ENCODE measurements at regions not wholly inside any gene's neighbourhood (a gene's known extent, or its start where the extent isn't known, plus 50 kb on each side); places are given as distances from the start of the nearest gene placed in this dataset.

DNA sequence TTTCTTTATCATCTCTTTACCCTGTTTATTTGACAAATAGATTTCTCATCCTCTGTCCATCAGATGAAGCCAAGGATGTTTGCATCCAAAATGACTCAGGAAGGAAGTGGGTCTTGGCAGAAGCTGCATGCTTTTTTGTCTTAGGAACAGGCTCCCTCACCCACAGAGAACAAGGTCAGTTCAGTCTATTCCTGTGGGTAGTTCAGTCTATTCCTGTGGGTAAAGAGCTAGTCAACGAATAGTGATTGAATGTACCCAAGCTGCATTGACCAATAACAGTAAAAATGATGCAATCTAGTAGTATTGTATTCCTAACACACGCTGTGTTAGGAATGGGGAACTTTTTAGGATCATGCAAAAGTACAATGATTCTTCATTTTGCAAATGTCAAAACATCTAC is 290.8 kb upstream of the TANK start:
- DNase-seq: peak in 1 of 56 donors; percentile 0

DNA sequence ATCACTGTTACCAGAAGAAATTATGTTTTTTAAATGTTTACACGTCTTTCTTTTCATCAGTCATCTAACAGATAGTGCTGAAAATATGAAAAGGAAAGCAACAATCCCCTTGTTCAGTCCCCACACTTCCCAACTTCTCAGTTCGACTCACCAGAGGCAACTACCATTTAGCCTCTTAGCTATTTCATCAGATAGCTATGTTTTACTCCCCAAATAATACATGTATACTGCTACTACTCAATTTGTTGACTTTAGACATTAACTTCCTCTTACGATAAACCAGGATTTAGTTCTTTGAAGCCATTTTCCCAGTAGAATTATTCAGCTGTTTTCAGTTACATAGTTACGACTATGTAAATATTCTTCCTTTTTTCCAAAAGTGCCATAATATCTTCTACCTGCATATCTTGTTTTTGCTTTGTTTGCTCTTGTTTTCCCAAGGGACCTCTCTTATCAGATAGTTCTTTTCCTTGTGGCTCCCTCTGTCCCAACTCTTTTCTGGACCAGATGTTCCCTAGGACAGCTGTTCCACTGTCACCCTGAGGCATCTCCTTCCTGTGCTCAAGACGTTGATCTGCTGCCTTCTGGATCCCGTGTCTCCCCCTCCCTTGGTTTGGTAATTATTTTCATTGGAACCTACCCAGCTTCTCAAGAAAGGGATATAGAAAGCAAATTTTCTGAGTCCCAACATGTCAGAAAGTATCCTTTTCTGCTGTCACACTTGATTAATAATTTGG is 289.3 kb upstream of the TANK start:
- no peak for DNase-seq

DNA sequence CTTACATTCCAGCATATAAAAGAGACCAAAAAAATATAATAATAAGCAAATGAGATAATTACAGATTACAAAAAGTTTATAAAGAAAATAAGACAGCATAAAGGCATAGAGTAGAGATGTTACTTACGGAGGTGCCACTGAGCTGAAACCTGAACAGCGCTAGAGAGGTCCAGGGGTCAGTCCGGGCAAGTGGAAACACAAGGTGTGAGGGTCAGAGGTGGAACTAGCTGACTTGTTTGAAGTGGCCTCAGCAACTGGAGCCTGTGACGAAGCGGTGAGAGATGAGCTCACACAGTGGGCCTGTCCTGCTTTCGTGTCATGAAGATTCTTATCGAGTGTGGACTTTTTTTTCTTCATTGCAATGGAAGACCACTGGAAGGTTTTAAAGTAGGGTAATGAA is 288.3 kb upstream of the TANK start:
- no peak for DNase-seq

GRCh38 chr2:160876029-160876428 is 284.2 kb upstream of the TANK start:
- no peak for DNase-seq

GRCh38 chr2:160876765-160877164 is 283.5 kb upstream of the TANK start:
- DNase-seq: no peak

DNA sequence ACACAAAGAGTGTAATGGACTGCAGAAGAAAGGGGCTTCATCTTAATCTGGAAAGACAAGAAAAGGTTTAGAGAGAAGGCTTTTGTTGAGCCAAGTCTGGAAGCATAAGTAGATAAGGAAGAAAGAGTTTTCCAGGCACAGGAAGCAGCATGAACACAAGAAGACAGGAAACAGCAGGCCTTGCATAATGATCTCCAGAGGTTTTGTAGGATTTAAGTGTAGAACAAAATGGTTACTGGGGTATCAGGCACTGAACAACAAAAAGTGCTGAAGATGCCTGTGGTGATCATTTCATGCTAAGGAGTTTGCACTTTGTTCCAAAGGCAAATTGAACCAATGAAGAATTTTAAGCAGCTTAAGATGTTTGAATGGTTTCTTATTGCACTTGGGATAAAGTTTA is 281.6 kb upstream of the TANK start:
- no peak for DNase-seq

GRCh38 chr2:160882906-160883305 is 277.3 kb upstream of the TANK start:
- DNase-seq: no peak

DNA sequence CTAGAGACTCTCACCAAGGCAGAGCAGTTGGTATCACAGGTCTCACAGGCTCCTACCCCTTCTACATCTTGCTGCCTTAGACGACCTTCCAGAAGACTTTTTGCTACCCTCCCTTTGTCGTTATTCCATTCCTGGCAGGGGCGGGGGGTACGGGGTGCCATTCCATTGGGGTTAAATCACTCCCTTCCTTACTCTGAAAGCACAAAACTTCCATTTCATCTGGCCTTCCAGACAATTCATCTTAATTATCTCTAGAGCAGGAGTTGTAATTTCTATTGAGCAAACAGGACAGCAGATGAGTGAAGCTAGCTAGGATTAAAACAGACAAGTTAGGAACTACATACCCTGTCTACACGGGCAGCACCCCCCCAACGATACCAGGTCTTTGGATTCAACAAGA is 276.2 kb upstream of the TANK start:
- no peak for DNase-seq

- no peak for DNase-seq
Measured at GRCh38 chr2:160889439-160890170, 270.6 kb upstream of the TANK start.

DNA sequence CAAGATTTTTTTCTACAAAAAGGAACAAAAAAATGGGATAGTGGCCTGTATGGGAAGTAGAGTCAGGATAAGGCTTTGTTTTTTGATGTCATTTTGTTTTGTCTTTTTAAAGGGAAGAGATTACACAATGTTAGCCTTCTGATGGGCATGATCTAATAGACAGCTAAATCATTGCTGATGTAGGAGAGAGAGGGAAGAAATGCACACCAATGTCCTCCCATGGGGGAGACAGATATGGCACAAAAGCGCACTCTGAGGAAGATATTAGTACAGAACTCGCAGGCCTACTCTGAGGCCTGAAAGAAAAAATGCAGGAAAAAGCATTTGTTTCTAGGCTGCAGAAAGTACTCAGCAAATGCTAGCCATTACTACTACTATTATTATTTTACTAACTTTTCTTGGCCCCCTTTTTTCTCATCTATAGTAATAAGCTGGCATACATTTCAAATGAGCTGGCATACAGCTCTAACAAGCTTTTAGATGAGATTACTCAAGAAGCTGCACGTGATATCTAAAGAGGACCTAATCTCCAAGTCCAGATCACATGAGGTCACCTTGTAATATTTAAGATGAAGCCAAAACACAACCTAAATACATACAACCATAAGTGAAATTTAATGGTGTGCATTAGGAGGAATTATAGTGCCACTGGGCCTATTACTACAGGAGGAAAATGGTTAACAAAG is 269.4 kb upstream of the TANK start:
- no peak for DNase-seq

- DNase-seq: no peak
Measured at GRCh38 chr2:160891353-160891740, 268.9 kb upstream of the TANK start.

DNA sequence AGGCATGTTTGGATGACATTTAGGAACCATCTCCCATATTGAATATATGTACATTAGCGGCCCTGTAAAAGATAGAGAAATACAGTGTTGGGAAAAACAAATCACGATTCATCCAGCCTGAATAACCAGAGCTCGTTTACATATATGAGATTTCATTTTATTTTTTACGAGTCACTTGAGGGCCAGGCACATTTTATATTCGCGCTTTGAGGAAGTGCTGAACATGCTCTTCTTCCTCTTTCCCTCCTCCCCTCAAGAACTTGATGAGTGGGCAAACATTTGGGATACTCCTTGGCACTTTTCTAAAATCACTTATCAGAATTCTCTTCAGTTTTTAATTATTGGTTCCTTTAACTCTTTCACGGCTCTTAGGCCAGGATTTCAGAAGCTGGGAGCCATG is 268.0 kb upstream of the TANK start:
- no peak for DNase-seq

GRCh38 chr2:160893581-160893980 is 266.6 kb upstream of the TANK start:
- no peak for DNase-seq

DNA sequence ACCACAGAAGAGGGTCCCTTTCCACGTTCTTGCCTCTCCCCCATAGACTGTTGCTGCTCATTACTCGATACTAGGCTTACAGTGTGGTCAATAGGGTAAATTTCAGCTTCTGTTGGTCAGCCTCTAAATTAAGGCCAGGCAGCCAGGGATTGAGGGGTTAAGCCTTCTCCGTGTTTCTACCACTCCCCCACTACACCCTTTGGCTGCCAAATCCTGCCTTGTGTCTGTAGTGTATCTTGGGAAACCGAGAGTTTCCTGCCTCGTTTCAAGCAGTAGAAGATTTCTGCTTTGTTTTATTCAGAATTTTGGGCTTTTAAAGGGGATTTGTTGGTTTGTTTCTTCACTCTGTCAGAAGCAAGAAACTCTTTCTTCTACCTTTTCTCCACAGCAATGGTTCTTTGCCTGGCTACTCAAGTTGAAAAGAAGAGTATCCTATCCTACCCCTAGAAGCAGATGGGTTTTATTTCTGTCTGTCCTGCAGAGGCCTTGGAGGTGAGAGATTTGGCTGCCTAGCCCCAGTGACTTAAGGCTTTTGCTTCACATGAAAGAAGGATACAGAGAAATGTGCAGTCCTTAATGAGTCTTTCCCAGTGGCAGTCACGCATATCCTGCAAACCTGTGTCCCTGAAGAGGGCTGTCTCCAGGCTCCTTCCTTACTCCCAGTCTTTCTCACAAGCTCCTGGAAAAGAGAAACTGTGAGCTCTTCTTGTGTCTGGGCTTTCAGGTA is 261.5 kb upstream of the TANK start:
- DNase-seq: no peak

GRCh38 chr2:160901613-160902012 is 258.6 kb upstream of the TANK start:
- no peak for DNase-seq

- DNase-seq: no peak
Measured at GRCh38 chr2:160905862-160906261, 254.4 kb upstream of the TANK start.

DNA sequence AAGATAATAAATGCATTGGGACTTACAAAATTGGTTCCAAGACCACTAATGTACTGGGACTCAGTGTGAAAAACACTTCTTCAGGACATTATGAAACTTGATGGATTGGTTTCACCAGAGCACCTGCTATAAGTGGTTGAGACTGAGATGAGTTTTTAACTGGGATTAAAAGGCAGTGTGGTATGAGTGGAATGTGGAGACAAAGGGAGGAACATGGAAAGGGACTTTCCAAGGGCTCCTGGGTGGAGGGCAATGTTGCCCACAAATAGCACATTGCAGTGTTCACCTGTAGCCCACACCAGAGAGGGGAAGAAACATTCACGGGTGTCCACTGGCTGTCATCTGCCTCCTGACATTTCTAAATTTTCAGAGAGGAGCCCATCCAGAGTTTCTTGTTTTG is 253.3 kb upstream of the TANK start:
- no peak for DNase-seq

GRCh38 chr2:160907738-160908137 is 252.5 kb upstream of the TANK start:
- DNase-seq: no peak

GRCh38 chr2:160908157-160908556 is 252.1 kb upstream of the TANK start:
- DNase-seq: no peak

- no peak for DNase-seq
Measured at GRCh38 chr2:160909781-160910242, 250.4 kb upstream of the TANK start.

DNA sequence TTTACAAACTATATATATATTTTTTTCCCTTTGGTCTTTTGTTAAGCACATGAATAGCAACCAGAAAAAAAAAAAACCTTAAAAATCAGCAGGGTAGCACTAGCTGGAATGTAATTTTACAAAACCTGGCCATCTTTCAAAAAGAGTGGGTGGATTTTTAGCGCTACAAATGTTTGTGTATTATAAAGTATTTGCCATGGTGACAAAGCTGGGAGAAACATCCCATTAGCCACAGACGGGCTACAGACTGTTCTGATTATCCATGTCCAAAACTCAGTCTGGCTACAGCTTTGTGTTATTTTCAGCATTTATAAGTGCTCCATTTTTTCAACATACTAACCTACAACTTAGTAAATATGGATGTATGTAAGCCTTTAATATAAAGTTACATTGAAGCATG is 249.5 kb upstream of the TANK start:
- no peak for DNase-seq

DNA sequence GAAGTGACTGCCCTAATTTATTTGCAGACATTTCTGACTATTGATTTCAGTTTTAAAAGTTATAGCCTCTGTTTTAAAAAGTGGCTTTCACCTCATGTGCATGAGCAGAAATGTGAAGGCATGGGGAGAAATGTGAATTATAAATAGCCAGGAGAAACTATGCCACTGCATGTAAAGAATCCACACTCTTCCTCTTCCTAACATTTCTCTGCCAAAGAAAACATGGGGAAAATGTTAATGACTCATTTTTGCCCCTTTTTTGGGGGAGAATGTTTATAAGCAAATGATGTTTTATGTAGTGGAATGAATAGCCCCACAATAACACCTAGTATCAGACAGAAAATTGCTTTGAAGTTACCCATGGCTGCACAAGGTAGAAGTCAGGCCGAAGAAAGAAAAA is 249.0 kb upstream of the TANK start:
- DNase-seq: no peak
